Stimulated activated CD8-positive, alpha-beta memory T cell treated with anti-CD3 and anti-CD28 coated beads, Interleukin-15, amount 100 ng/mL, for 48 hours (primary cell): ENCODE measurements at regions not wholly inside any gene's neighbourhood (a gene's known extent, or its start where the extent isn't known, plus 50 kb on each side); places are given as distances from the start of the nearest gene placed in this dataset.

Experiments
- DNase-seq, 2 donors: peaks; one replicate each; pipeline ENCODE4 v3.0.0-alpha.2; 2020; ENCODE audit warnings: low read depth in 2 of 2

DNA sequence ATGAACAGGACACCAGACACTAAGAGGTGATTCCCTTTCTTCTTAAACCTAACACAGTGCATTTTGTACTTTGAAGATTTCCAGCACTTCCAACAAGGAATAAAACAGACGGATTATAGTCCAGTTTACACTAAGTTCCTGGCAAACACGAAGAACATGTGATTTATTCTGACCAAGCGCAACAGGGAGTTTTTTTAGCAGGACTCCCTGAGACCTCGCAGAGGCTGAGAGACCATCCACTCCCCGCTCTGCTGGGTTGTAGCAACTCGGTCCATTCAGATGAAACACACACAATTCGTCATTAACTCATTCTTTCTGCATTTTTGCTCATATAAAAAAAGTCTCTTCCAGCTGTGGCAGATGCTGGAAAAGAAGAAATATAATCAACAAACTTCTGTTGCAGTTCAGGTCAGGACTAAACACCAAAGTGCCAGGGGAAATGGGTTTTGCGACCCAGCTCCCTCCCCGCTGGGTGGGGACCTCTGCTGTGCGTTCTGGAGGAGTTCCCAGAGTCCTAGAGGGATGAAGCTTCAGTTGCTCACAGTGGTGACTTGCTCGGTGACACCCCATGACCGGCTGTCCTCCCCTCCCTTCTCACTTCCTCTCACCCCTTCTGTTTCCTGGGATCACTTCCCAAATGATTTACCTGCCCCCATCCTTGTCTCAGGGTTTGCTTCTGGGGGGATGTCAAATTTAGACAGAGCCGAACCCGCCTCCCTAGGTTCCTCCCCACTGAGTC lies 52.5 kb downstream of the KCNF1 start:
- DNase-seq = no peak

DNA sequence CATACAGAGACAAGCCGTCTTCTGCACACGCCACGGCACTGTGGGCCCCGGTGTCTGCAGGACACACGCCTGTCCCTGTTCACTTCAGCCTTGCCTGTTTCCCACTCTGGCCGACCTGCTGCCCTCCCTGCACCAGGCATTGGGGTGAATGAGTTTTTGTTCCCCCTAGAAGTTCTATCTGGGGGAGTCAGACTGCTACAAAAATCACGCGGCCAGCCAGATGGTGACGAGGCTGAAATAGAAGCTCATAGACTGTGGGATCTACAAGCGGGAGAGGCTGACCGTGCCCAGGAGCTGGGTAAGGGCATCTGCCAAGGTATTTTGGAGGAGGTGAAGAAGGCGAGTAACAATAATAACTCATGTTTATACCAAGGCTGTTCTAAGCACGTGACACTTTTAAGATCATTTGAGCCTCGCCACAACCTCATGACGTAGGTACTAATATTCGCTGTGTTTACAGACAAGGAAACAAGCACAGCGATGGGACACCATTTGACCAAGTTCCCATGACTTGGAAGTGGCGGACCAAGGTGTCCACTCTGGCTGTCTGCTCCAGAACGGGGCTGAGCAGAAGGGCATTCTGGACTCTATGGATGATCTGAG lies 53.6 kb downstream of the KCNF1 start:
- no peak for DNase-seq

DNA sequence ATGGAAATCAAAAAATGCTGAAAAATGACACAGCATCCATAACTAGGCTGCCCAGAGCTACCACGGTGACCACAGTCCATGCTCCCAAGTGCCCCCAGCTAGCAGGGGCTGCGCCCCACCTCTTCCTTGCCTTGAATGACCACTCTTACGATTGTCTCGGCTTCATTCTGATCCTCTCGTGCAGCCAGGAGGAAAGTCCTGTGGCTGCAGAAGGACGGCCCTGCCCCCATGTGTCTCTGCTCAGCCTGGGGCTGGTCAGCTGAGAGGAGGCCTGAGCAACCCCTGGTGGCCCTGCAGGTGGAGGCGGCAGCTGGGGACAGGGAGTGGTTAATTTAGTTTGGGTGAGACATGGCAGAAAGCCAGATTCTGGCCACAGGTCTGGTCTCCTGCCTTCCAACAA lies 54.3 kb downstream of the KCNF1 start:
- no peak for DNase-seq

DNA sequence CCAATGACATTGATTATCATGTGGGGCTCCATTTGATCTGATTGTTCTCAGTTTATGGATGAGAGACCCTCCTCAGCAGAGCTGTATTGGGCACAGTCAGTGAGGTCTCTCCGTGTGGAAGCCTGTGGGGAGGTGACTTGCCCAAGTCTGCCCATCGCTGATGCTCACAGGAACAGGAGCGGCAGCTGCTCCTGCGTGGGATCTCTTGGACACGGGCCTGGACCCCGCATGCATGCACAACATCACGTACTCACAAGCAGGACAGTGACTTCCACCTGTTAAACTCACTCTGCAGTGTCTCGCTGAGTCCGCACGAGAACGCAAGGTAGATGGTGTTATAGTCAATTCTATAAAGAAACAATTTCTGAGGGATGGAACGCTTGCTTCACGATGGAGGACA lies 55.0 kb downstream of the KCNF1 start:
- no peak for DNase-seq

DNA sequence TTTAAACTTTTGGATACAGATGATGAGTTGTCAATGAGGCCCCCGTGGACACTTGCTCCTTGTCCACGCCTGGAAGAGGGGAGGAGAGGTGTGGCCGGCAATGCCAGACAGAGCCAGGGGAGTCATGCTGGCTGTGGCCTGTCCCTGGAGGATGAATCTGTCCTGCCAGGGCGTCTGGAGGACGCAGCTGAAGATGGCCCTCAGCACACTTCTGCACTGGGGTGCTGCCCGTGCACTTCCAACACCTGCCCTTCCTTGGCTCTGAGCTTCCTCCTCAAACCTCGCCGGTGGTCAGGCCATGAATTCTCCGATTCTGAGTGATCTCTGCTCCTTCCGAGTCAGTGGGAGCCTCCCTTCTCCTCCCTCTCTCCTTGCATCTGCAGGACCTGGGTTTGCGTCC lies 56.4 kb downstream of the KCNF1 start:
- DNase-seq = no peak

DNA sequence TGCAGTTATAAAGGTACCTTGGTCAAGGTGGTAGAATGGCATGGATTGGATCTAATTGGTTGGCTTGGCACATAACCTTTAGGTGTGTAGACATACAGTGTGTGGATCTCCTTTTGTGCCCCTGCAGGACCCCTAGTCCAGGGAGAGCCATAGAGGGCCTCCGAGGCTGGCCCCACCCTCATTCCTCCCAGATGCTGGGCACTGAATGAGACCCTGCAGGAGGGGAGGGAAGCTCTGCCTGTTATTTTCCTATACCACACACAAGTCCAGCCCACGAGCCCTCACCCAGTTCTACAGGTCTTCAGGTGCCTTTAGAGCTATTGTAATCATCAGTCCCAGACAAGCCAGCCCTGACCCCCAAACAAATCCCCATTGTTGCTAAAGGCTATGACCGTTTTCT lies 58.9 kb downstream of the KCNF1 start:
- no peak for DNase-seq

DNA sequence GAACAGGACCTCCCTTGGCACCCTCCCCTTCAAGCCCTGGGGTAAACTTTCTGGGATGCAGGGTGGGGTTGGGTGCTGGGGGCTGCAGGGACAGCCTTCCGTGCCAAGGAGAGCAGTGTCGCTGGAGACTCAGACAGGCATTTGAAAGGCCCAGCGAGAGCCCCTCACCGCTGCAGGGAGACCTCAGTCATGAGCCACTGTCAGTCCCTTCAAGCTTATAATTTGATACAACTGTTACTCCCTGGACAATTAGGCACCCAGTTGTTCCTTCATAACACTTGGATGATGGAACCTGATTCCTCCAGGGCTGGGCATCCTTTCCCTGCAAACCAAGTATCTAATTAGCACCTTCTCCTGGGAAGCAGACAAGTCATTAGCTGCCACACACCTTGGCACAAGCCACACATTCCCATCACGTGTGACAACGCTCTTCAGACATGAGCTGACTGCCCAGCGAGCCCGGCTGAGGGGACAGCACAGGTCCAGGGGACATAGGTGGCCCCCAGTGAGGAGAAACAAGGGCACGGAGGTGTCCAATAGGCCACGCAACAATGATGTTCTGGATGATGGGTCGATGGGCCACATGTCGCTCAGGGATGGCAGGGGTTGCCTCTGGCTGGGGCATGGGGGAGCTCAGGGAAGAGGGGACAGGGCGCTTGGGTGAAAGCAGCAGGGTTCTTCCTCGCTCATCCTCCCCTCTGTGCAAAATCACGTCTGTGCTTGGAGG lies 59.6 kb downstream of the KCNF1 start:
- no peak for DNase-seq

DNA sequence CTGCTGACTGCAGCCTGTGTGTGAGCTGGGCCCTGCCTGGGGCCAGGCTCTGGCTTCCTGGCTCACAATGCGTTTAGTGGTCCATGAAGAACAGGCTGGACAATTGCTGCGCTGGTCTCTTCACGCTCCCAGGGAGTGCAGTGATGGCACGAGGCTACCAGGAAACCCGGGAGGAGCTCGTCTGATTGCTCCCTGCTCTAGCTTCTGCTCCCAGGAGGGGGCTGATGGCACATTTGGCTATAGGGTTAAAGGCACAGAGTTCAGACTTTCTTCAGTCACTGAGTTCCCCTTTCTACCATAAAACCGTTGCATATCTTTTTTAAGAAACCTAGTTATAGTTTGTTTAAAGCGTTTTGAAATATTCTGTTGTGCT lies 60.1 kb downstream of the KCNF1 start:
- no peak for DNase-seq

DNA sequence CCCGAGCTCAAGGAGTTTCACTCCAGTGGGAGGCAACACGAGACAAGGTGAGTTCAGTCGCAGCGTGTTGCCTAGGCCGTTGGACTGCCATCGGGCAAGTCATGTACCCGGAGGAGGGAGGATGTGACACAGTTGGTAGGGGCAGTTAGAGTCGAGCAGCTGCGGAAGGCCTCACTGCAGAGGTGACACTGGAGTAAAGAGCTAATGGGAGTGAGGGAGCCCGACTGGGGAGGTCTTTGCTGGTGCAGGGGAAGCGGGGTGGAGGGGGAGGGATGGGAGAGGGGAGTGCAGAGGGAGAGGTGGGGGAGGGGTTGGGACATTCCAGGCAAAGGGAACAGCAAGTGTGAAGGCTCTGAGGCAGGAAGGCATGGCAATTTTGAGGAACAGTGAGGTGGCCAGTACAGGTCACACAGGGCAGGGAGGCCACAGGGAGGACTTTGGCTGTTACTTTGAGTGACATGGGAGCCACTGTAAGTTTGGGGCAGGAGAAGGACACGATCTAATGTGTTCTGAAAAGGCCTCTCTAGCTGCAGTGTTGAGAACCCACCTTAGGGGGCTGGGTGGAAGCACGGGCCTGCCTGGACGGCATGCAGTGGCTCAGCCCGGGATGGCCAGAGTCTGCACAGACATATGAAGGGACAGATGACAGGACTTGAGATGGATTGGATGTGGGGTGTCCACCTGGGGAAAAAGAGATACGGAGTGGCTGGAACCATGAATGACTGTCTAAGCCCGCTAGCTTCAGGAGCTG lies 61.1 kb downstream of the KCNF1 start:
- DNase-seq = no peak

DNA sequence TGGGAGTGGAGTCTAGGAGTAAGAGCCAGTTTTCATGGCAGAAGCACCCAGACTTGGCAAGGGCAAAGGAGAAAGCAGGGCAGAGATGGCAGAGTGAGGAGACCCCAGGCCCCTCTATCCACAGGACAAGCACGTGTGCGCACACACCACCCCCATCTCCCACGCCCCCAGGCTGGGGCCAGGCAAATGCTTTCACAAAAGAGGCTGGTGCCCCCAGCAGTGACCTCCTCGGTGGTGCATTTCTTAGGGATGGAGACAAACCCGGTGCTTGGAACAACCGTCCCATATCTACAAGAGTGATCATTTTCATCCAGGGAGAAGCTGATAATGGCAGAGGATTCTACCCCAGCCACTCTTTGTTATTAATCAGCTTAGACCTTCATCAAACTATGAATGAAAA lies 62.0 kb downstream of the KCNF1 start:
- no peak for DNase-seq

DNA sequence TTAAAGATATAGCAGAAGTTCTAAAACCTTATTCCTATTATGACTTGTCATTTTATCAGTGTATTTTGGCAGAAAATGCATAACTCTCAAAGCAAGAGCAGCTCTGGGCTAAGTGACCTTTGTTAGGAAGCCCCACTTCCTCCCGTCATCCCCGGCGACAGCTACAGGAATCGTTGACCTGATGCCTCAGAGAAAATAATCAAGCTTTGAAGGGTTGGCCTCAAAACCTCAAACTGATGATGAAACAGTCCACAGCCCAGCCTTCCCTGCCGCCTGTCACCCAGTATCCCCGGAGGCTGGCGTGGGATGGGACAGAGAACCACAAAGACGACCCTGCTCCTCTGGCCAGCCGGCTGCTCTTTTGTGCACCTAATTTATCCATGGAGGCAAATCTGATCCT lies 65.3 kb downstream of the KCNF1 start:
- no peak for DNase-seq

DNA sequence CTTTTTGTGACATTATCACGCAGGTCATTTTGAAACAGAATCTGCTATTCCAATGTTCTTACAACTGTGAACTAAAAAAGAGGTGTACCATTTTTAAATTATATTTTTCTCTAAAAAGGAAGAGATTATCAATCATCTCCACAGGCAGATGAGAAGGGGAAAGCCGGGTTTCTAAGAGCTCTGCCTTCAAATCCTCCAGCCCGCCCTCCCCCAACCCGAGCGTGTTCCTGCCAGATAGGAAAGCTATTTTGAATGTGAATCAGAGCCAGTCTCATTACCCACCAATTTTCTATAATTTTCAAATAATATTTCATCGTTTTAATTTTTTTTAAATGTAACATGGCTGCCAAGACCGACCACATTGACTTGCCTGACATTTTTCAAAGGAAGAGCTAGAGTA lies 65.9 kb downstream of the KCNF1 start:
- DNase-seq = no peak

DNA sequence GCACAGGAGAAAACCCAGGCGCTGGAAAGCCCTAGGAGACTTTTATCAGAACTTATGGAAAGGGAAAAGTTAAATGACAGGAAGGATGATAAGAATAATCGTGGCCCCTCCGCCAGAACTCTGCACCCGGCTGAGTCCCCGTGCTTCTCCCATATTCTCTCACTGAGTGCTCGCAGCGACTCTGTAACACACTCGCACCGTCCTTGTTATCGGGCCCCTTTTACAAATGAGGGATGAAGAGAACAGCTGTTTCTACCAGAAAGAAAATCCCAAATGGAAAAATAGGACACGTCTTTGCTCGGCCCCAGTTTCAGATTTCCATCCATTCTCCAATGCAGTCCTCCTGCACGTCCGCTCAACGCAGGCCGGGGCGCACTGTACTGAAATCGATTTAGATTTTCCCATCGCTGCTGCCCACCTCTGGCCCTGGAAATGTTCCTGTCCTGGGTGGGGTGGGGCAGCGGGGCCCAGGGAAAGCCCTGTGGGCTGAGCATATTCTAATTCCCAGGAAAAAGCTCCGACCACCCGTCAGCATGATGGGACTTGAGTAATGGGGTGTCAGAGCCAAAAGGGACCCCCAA lies 66.4 kb downstream of the KCNF1 start:
- no peak for DNase-seq

DNA sequence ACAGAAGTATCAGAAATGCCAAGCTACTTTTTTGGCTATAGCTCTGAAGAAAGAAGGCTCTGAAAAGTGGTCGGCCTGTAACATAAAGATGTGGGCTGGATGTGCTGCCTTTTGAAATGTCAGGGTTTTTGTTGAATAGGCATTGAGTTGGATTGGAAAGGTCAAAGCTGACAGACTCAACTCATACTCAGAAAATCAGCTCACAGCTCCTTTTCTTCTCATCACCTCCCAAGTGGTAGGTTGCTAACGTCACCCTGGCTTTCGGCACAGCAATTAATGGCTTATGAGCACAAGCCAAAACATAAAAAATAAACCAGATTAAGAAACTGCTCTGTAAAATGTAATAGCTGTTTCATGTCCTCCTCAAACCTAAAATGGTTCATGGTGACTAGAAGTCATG lies 68.3 kb downstream of the KCNF1 start:
- no peak for DNase-seq

DNA sequence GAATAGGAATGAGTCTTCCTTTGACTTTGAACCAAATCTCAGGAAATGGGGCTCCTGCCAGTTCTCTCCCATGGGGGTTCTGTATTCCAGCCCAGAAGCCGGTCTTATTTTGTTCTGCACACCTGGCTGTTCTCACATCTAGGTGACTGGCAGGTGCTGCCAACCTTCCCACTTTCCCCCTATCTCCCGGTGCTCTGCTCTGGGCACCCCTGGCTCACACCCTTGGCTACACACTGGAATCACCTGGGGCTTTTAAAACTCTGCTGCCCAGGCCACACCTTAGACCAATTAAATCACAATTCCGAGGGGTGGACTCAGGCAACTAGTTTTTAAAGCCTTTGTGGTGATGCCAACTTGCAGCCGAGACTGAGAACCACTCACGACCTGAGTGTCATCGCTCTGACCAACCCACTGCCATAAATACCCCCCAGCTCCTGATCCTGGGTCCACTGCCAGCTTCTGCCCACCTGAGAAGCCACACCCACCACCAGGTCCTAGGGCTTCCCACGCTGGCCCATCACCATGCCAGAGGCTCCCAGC lies 69.2 kb downstream of the KCNF1 start:
- no peak for DNase-seq

DNA sequence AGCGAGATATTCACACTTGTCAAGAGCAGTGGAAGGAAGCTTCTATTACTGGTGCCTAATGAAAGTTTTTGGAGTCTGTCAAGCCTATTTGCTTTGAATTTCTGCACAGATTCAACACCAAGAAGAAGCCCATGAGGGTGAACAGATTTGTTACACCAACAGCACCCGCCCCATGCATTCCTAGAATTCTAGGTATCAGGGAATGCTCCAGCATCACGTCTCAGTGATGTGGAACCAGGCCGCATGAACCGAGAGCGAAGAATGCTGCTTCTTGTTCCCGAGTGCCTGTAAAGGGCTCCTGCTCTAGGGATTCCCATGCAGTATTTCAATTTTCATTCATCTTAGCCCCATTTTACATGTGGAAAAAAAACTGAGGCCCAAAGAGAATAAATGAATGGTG lies 69.7 kb downstream of the KCNF1 start:
- DNase-seq = no peak

DNA sequence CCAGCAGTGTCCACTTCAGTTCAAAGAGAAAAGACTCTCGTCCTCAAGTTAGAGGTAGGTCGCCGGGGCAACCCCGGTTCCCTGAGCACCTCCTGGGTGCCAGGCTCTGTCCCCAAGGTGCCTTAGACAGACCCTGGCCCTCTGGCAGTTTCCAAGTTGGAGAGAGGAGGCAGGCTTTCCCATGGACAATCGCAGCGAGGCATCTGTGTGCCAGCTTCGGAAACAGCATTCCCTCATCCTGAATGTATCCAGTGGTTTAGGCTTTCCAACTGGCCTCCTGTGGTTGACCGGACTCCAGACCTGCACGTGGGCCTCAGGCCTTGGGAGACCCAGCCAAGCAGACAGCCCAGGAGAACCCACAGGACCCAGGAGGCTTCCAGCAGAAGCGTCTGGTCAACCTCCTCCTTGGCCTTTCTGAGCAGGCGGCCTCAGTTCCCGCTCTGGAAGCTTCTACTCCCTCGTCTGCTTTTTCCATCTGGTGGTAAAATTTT lies 70.3 kb downstream of the KCNF1 start:
- DNase-seq = no peak

DNA sequence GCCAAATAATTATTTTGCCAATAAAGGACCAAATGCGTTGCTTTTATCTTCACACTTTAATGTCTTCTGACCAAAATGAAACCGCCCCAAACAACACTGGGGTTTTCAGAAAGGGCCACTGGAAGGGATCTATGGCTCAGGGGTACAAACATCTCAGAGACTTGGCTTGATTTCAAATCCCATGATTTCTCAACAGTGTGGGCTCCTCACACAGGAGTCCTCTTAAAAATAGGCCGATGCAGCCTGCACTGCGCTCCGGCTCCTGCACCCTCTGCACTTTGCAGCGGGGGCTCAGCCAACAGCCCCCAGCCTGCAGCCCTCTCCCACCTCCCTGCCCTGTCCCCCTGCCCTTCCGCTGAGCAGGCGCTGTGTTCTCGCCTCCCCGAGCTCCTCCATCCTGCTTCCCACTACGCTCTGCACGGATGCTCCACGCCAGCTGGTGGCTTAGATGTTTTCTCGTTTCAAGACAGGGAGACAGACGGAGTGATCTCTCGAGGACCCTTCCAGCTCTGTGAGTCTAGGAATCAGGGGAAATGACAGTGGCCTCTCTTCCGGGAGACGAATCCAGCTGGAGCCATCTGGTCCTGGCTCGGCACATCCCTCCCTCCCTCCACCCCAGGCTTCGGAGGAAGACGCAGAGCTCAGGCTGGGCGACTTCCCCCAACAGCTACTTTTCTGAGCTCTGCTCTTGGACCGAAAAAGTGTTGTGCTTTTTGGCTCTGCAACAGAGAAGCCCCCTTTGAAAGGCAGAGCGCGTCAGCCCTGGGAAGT lies 71.4 kb downstream of the KCNF1 start:
- DNase-seq = no peak

DNA sequence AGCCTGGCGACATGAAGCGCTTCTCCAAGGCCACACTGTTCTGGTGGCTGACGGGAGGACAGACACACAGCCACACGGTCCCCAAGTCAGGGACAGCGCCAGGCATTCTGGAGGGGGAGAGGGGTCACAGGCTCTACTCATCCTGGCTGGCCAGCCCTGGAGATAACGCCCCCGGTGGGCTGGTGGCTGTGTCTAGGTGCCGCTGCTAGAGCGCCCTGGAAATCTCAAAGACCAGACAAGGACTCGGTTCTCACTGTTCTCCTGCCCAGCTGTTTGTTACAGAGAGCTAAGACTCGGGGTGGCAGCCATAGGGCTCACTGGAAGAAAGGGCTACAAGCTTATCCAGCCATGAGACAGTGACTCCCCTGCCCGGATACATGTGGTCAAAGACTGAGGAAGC lies 72.0 kb downstream of the KCNF1 start:
- DNase-seq = no peak

DNA sequence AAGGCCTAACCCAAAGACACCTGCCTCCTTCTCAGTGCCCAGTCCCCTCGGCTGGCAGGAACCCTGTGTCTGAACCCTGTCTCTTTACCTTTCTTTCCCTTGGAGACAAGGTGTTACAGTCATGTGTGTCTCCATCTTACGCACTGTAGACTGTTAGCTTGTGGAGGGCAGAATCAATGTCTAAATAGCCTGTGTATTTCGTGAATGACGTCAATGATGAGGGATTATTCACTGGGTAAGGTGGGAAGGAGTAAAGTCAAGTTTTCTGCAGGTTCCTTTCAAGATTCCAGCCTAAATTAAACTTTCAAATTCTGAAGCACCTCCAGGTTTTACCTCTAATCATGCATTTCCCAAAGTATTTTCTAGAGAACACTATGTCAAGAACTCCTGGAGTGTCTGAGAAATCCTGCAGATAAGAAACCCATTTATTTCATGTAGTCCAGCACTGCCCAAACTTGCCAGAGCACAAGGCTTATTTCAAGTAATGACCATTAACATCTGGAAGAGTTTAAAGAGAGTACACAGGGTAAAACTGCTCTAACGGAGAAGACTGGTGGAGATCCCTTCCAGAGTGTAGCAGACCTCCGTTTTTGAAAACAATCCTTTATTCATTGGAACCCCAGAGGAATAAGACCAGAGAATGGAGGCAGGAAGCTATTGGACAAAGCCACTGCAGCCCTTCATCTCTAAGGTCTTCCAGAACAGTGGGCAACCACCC lies 72.8 kb downstream of the KCNF1 start:
- DNase-seq = no peak
